ENCODE measurements at regions not wholly inside any gene's neighbourhood (a gene's known extent, or its start where the extent isn't known, plus 50 kb on each side); places are given as distances from the start of the nearest gene placed in this dataset.

GRCh38 chr3:110070161-110070916, 733.0 kb upstream of the DPPA4 start:
- TF ChIP-seq POLR2A (IDR thresholded peaks at IDR 0.05) (no peak), POLR2AphosphoS5 (IDR thresholded peaks at IDR 0.05) (no peak)
- TF ChIP-seq, protein P1, sequence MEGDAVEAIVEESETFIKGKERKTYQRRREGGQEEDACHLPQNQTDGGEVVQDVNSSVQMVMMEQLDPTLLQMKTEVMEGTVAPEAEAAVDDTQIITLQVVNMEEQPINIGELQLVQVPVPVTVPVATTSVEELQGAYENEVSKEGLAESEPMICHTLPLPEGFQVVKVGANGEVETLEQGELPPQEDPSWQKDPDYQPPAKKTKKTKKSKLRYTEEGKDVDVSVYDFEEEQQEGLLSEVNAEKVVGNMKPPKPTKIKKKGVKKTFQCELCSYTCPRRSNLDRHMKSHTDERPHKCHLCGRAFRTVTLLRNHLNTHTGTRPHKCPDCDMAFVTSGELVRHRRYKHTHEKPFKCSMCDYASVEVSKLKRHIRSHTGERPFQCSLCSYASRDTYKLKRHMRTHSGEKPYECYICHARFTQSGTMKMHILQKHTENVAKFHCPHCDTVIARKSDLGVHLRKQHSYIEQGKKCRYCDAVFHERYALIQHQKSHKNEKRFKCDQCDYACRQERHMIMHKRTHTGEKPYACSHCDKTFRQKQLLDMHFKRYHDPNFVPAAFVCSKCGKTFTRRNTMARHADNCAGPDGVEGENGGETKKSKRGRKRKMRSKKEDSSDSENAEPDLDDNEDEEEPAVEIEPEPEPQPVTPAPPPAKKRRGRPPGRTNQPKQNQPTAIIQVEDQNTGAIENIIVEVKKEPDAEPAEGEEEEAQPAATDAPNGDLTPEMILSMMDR (IDR thresholded peaks at IDR 0.05), result no peak

Data from prostate gland (tissue), 2 donors.